ENCODE measurements at regions not wholly inside any gene's neighbourhood (a gene's known extent, or its start where the extent isn't known, plus 50 kb on each side); places are given as distances from the start of the nearest gene placed in this dataset.
"Not testable (repeated sequence)": the region's sequence is repeated elsewhere in the genome, so short reads cannot be mapped to it uniquely, and the experiment has no call there.

DNA sequence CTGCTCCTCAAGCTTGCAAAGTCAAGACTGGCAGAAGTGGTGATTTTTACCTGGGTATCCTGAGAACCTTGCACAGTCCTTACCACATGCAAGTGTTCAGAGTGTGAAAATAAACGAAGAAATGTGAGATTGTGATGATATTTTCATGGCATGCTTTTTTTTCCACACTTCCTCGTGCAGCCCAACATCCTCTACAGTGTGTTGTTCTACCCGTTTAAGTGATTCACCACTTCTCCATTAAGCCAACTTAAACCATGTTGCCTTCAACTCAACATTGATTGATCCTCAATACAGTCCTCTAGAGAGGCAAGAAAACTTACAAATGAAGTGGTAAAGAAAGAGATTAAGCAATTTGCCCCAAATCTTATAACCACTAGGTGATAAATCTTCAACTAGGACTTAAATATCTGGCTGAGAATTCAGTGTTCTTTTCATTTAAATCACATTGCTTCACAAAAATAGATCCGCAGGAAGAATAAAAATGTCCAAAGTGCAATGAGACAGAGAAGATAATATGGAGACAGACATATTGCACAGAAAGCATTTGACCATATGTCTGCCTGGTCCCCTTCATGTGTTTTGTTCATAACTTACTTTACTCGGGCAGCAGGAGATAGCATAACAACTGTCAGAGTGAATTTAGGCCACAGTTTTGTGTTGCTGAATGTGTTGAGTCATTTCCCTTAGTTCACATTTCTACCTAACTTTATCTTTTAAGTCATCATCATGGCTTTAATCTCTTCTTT lies 75.8 kb upstream of the PARP8 start:
- peak; percentile 9 for DNase-seq

DNA sequence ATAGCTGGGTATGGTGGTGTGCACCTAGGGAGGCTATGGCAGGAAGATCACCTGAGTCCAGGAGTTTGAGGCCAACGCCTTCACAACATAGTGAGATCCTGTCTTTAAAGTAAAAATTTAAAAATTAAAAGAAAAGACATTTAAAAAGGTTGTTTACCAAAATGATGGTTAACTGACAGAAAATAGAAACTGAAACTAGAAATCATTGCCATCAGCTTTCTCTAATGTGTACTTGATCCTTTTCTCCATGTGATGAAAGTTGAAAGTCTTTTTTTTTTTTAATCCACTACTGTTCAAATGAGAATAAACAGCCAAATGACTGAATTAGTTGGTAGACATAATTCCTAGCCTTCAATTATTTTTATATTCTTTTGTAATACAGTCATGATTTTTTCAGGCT lies 75.1 kb upstream of the PARP8 start:
- DNase-seq = not testable (repeated sequence)

- no peak for DNase-seq
These were observed 72.8 kb upstream of the PARP8 start for GRCh38 chr5:50593681-50594080.

- peak; percentile 92 for DNase-seq
These were observed 71.2 kb upstream of the PARP8 start for GRCh38 chr5:50595199-50595598.

DNA sequence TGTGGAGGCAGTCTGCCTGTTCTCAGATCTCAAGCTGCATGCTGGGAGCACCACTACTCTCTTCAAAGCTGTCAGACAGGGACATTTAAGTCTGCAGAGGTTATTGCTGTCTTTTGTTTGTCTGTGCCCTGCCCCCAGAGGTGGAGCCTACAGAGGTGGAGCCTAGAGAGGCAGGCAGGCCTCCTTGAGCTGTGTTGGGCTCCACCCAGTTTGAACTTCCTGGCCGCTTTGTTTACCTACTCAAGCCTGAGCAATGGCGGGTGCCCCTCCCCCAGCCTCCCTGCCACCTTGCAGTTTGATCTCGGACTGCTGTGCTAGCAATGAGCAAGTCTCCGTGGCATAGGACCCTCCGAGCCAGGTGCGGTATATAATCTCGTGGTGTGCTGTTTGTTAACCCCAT lies 64.9 kb upstream of the PARP8 start:
- not testable (repeated sequence) for DNase-seq

GRCh38 chr5:50606179-50606578 lies 60.3 kb upstream of the PARP8 start:
- DNase-seq = no peak

DNA sequence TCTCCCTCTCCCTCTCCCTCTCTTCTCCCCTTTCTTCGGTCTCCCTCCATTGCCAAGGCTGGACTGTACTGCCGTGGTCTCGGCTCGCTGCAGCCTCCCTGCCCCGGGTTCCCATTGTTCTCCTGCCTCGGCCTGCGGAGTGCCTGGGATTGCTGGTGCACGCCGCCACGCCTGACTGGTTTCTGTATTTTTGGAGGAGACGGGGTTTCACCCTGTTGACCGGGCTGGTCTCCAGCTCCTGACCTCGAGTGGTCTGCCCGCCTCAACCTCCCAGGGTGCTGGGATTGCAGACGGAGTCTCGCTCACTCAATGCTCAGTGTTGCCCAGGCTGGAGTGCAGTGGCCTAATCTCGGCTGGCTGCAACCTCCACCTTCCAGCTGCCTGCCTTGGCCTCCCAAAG lies 59.0 kb upstream of the PARP8 start:
- not testable (repeated sequence) for DNase-seq

GRCh38 chr5:50607953-50608705 lies 58.3 kb upstream of the PARP8 start:
- DNase-seq = not testable (repeated sequence)

- DNase-seq = not testable (repeated sequence)
These were observed 53.4 kb upstream of the PARP8 start for GRCh38 chr5:50613057-50613456.
